ENCODE measurements at regions not wholly inside any gene's neighbourhood (a gene's known extent, or its start where the extent isn't known, plus 50 kb on each side); places are given as distances from the start of the nearest gene placed in this dataset.
"Not testable (repeated sequence)": the region's sequence is repeated elsewhere in the genome, so short reads cannot be mapped to it uniquely, and the experiment has no call there.

DNA sequence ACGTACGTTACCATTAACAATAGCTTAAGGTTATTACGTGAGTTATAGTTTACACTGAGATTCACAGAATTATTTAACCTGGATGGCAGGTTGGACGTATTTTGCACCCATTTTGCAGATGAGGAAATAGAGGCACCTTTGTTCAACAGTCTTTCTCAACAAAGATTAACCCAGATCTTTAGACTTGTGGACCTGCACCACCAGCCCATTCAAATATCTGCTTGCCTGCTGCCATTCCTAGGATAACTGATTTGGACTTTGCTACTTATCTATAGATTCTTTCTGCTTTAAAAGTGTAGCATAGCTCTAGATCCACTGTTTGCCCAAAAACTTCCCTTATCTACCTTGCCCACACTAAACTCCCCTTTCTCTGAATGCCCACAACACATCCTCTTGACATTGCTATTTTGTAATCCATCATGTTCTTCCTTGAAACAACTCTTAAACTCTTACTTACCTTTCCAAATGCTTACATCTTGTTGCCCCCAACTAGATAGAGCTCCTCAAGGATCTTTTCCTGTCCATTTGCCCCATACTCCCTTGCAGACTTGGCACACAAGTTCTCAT, 56.4 kb upstream of the TNFAIP3 start:
- Histone ChIP-seq H3K36me3 (no peaks in the 10 kb centered on the region), H3K27ac (replicated peaks) (no peak overlapping the region), H3K4me3 (no peak overlapping the region), H3K27me3 (ENCODE audit: low read depth) (peaks cover 1% of the 10 kb centered on the region), H3K9me3 (replicated peaks) (no peaks in the 10 kb centered on the region), H3K4me1 (peaks cover 10% of the 10 kb centered on the region)
- intact Hi-C loops (cut with micrococcal nuclease) = no loop called here
- TF ChIP-seq, protein P1, sequence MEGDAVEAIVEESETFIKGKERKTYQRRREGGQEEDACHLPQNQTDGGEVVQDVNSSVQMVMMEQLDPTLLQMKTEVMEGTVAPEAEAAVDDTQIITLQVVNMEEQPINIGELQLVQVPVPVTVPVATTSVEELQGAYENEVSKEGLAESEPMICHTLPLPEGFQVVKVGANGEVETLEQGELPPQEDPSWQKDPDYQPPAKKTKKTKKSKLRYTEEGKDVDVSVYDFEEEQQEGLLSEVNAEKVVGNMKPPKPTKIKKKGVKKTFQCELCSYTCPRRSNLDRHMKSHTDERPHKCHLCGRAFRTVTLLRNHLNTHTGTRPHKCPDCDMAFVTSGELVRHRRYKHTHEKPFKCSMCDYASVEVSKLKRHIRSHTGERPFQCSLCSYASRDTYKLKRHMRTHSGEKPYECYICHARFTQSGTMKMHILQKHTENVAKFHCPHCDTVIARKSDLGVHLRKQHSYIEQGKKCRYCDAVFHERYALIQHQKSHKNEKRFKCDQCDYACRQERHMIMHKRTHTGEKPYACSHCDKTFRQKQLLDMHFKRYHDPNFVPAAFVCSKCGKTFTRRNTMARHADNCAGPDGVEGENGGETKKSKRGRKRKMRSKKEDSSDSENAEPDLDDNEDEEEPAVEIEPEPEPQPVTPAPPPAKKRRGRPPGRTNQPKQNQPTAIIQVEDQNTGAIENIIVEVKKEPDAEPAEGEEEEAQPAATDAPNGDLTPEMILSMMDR (IDR thresholded peaks at IDR 0.05; ENCODE audit: borderline replicate concordance) = no peak
- DNase-seq = no peak

DNA sequence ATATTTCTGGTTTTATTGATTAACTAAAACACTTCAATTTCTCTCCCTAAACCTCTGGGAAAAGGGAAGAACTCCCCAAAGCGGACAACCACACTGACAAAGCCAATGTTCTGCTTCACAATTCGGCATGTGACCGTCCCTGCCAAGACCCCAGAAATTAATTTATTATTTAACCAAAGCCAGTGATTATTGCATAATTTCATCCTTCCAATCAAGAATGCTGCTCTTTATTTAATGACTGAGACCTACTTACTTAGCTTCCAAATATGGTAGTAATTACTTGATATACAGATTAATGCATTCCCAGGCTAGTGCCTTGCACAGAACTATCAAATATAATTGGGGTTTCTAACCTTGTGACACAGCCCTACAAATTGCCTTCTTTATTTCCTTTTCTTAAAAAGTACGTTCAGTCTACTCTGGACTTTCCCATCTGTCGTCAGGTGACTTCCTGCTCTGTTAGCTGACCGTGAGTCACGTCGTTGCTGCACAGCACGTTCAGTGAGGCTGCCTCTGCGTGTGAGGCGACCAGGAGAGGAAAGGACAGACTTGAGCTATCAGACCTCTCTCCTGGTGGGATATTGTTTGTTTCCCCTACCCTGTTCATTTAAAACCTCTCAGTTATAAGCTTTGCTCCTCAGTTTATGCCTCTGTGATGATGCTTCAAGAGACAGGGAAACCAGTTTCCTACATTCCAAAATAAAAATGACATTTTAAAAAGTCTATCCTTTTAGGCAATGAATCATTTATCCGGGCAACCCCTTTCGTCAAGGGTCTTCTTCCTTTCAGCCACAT, 55.7 kb upstream of the TNFAIP3 start:
- intact Hi-C loops (cut with micrococcal nuclease) = no loop called here
- Histone ChIP-seq H3K9me3 (replicated peaks) (no peaks in the 10 kb centered on the region), H3K27ac (replicated peaks) (no peak overlapping the region), H3K4me1 (peaks cover 9% of the 10 kb centered on the region), H3K36me3 (no peaks in the 10 kb centered on the region), H3K27me3 (ENCODE audit: low read depth) (peaks cover 8% of the 10 kb centered on the region), H3K4me3 (no peak overlapping the region)
- TF ChIP-seq, protein P1 (IDR thresholded peaks at IDR 0.05; ENCODE audit: borderline replicate concordance) = no peak
- peak; percentile 33 for DNase-seq

DNA sequence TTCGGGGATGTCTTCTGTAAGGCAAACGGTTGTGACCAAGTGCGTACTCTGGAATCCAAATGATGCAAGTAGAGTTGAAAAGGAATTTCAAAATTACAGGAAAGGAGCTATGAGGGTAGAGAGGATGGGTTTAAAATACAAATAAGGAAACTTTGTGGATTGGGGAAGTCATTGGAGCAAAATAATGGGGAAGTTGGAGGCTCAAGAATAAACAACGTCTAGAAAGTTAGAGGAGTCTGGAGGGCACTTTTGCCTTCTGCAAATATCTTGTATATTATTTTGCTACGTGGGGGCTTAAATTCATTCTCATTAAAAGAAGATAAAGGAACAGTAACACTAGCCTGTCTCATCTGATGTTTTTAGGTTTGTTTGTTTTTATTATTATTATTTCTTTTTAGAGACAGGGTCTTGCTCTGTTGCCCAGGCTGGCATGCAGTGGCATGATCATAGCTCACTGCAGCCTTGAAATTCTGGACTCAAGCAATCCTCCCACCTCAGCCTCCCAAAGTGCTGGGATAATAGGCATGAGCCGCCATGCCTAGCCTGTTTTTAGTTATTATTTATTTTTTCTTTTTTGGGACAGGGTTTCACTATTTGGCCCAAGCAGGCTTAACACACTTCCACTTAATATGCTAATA, 55.0 kb upstream of the TNFAIP3 start:
- no peaks in the 10 kb centered on the region for H3K36me3 ChIP-seq
- DNase-seq = no peak
- TF ChIP-seq, protein P1 (IDR thresholded peaks at IDR 0.05; ENCODE audit: borderline replicate concordance) = no peak
- no peak overlapping the region for H3K4me3 ChIP-seq
- H3K27ac ChIP-seq (replicated peaks) = no peak overlapping the region
- peaks cover 9% of the 10 kb centered on the region for H3K4me1 ChIP-seq
- H3K27me3 ChIP-seq (ENCODE audit: low read depth) = peaks cover 8% of the 10 kb centered on the region
- H3K9me3 ChIP-seq (replicated peaks) = no peaks in the 10 kb centered on the region
- intact Hi-C loops (cut with micrococcal nuclease) = no loop called here

DNA sequence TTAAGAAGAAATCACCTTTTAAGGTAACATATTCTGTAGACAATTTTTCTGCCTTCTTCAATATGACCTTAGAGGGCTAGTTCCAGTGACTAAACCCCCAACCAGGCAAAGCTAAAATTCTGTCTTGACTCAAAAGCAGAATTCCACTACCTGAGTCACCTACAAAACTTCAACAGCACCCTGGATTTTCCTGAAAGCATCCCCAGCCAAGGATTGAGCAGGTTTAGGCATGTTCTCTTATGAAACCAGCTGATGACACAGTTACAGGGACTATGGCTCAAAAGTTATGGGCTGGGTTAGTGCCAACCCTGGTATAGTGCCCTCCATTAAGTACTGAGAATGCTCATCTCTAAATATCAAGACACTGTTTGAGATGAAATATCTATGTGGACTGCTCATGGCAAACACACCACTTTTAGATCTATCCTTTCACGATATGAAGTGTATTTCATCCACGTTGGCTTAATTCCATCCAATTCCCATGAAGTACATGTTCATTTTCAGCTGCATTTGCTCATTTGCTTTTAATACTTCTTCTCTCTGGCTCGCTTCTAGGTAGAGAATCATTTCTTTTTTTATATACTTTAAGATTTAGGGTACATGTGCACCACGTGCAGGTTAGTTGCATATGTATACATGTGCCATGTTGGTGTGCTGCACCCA, 53.6 kb upstream of the TNFAIP3 start:
- intact Hi-C loops (cut with micrococcal nuclease) = no loop called here
- Histone ChIP-seq H3K9me3 (replicated peaks) (no peaks in the 10 kb centered on the region), H3K27me3 (ENCODE audit: low read depth) (peaks cover 8% of the 10 kb centered on the region), H3K36me3 (no peaks in the 10 kb centered on the region), H3K4me3 (no peak overlapping the region), H3K4me1 (peaks cover 9% of the 10 kb centered on the region), H3K27ac (replicated peaks) (no peak overlapping the region)
- TF ChIP-seq, protein P1 (IDR thresholded peaks at IDR 0.05; ENCODE audit: borderline replicate concordance) = no peak
- DNase-seq = no peak

DNA sequence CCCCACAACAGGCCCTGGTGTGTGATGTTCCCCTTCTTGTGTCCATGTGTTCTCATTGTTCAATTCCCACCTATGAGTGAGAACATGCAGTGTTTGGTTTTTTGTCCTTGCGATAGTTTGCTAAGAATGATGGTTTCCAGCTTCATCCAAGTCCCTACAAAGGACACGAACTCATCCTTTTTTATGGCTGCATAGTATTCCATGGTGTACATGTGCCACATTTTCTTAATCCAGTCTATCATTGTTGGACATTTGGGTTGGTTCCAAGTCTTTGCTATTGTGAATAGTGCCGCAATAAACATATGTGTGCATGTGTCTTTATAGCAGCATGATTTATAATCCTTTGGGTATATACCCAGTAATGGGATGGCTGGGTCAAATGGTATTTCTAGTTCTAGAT, 53.0 kb upstream of the TNFAIP3 start:
- intact Hi-C loops (cut with micrococcal nuclease); H3K36me3 ChIP-seq; H3K27me3 ChIP-seq (ENCODE audit: low read depth): not testable (repeated sequence)

More for the DNA sequence above, 53.0 kb upstream of the TNFAIP3 start:
- DNase-seq; H3K27ac ChIP-seq (replicated peaks); H3K4me1 ChIP-seq; H3K4me3 ChIP-seq; H3K9me3 ChIP-seq (replicated peaks): not testable (repeated sequence)

Measured in left ventricle myocardium inferior (tissue), 1 donor.